ENCODE measurements at regions not wholly inside any gene's neighbourhood (a gene's known extent, or its start where the extent isn't known, plus 50 kb on each side); places are given as distances from the start of the nearest gene placed in this dataset.

- H2AFZ ChIP-seq (ENCODE audit: low read depth, low read length), result no peak overlapping the region
- FAIRE-seq (no peak), DNase-seq (ENCODE audit: extremely low read depth in 1 of 4, low spot score in 3 of 4) (no peak), ATAC-seq (no peak)
- no peaks in the 10 kb centered on the region for H3K36me3 ChIP-seq (ENCODE audit: control insufficient read depth, insufficient read depth, low read length)
- H3K4me3 ChIP-seq, result no peak overlapping the region
- no peaks in the 10 kb centered on the region for H3K79me2 ChIP-seq (ENCODE audit: control insufficient read depth, insufficient read depth, low read length)
- in situ Hi-C loops (cut with MboI), result no loop called here
- no peaks in the 10 kb centered on the region for H3K9me3 ChIP-seq (replicated peaks; ENCODE audit: control insufficient read depth, insufficient read depth, low read depth, low read length)
- H3K9me1 ChIP-seq (ENCODE audit: control insufficient read depth, insufficient read depth, low read length), result no peaks in the 10 kb centered on the region
- H4K20me1 ChIP-seq (replicated peaks; ENCODE audit: control insufficient read depth, insufficient read depth, low read length), result peaks cover 12% of the 10 kb centered on the region
- H3K27ac ChIP-seq (ENCODE audit: extremely low read depth, low read depth, low read length), result no peak overlapping the region
- ChIA-PET POLR2A (no interaction called here), CTCF (ENCODE audit: low intra/inter-chr PET ratio) (no interaction called here)
- 3% methylated on average over 13 of the region's 14 CpGs for WGBS (ENCODE audit: insufficient coverage, low coverage, missing lambda C conversion rate)
- TF ChIP-seq NFXL1 (CRISPR knock-in tag; IDR thresholded peaks at IDR 0.05), result no peak
- no peak for TF ChIP-seq ZNF561 (CRISPR knock-in tag; conservative IDR thresholded peaks at IDR 0.05)
- no peak for TF ChIP-seq ZFP30 (CRISPR knock-in tag; IDR thresholded peaks at IDR 0.05; ENCODE audit: borderline replicate concordance)
- TF ChIP-seq HMBOX1 (IDR thresholded peaks at IDR 0.05), result no peak
- TF ChIP-seq PHB (CRISPR knock-in tag; IDR thresholded peaks at IDR 0.05), result no peak
- no peak for TF ChIP-seq NR1H2 (CRISPR knock-in tag; IDR thresholded peaks at IDR 0.05)
- no TSS peak for BruUV-seq (replicated peaks)
- intact Hi-C loops (cut with micrococcal nuclease), result no loop called here
- no peak overlapping the region for H3K4me2 ChIP-seq (ENCODE audit: insufficient read depth, low read length)
- H3K27me3 ChIP-seq (ENCODE audit: control insufficient read depth in 2 of 2, insufficient read depth in 2 of 2, low read length in 2 of 2), result peaks cover 2 to 45% of the 10 kb centered on the region in 2 experiments; a peak in 3 of 5 replicates
- no peak overlapping the region for H3K9ac ChIP-seq (ENCODE audit: insufficient read depth in 1 of 2, low read depth in 2 of 2, low read length in 2 of 2)
- no peaks in the 10 kb centered on the region for H3K4me1 ChIP-seq (replicated peaks in 1 of 2; ENCODE audit: control insufficient read depth in 2 of 2, insufficient read depth in 2 of 2, low read length in 2 of 2)
Observed at GRCh38 chr9:135338546-135338945, 141.0 kb upstream of the PPP1R26 start.

Data from K562 (cell line).